ENCODE measurements at regions not wholly inside any gene's neighbourhood (a gene's known extent, or its start where the extent isn't known, plus 50 kb on each side); places are given as distances from the start of the nearest gene placed in this dataset.
A peak's percentile ranks its signal among the peaks of the same experiment; 100 is the strongest.
"Not testable (repeated sequence)": the region's sequence is repeated elsewhere in the genome, so short reads cannot be mapped to it uniquely, and the experiment has no call there.

DNA sequence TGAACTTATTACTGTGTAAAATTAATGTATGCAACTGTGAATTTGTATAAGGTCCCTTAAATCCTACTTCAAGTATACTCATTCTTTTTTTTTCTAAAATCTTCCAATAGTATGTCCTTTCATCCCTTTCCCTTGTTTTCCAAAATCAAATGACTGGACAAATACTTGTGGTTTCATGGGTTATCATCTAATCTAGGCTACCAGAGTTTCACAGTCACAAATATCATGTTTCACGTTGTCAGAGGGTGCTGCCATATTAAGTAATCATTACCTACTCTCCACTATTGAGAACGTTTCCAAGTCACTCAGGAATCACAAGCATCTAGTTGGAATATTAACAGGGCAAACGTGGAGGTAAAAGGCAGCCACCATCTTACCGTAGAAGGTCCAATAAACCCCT is 1235.0 kb upstream of the TENM3 start:
- TF ChIP-seq, protein P1, sequence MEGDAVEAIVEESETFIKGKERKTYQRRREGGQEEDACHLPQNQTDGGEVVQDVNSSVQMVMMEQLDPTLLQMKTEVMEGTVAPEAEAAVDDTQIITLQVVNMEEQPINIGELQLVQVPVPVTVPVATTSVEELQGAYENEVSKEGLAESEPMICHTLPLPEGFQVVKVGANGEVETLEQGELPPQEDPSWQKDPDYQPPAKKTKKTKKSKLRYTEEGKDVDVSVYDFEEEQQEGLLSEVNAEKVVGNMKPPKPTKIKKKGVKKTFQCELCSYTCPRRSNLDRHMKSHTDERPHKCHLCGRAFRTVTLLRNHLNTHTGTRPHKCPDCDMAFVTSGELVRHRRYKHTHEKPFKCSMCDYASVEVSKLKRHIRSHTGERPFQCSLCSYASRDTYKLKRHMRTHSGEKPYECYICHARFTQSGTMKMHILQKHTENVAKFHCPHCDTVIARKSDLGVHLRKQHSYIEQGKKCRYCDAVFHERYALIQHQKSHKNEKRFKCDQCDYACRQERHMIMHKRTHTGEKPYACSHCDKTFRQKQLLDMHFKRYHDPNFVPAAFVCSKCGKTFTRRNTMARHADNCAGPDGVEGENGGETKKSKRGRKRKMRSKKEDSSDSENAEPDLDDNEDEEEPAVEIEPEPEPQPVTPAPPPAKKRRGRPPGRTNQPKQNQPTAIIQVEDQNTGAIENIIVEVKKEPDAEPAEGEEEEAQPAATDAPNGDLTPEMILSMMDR (IDR thresholded peaks at IDR 0.05; ENCODE audit: low read length, missing control alignments), result no peak
- H3K4me3 ChIP-seq (replicated peaks; ENCODE audit: low read depth, low read length), result no peak overlapping the region
- DNase-seq (ENCODE audit: low read depth), result peak; percentile 1

- TF ChIP-seq, protein P1 (IDR thresholded peaks at IDR 0.05; ENCODE audit: low read length, missing control alignments), result no peak
- no peak overlapping the region for H3K4me3 ChIP-seq (replicated peaks; ENCODE audit: low read depth, low read length)
- DNase-seq (ENCODE audit: low read depth), result no peak
Observed at GRCh38 chr4:181013162-181013561, 1230.0 kb upstream of the TENM3 start.

DNA sequence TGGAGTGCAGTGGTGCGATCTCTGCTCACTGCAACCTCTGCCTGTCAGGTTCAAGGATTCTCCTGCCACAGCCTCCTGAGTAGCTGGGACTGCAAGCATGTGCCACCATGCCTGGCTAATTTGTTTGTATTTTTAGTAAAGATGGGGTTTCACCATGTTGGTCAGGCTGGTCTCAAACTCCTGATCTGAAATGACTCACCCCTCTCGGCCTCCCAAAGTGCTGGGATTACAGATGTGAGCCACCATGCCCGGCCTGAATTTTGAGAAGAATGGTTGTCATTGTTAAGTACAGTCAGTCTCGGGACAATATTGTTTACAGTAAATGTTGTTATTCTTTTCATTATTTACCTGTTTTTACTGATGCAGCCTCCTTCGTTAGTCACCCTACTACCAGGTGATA is 1226.2 kb upstream of the TENM3 start:
- DNase-seq (ENCODE audit: low read depth), result no peak
- TF ChIP-seq, protein P1 (IDR thresholded peaks at IDR 0.05; ENCODE audit: low read length, missing control alignments), result no peak

GRCh38 chr4:181018472-181018871 is 1224.7 kb upstream of the TENM3 start:
- no peak overlapping the region for H3K4me3 ChIP-seq (replicated peaks; ENCODE audit: low read depth, low read length)
- DNase-seq (ENCODE audit: low read depth), result no peak
- TF ChIP-seq, protein P1 (IDR thresholded peaks at IDR 0.05; ENCODE audit: low read length, missing control alignments), result no peak

More for the DNA sequence above, 1226.2 kb upstream of the TENM3 start:
- H3K4me3 ChIP-seq (replicated peaks; ENCODE audit: low read depth, low read length), result no peak overlapping the region

GRCh38 chr4:181018913-181019312 is 1224.3 kb upstream of the TENM3 start:
- H3K4me3 ChIP-seq (replicated peaks; ENCODE audit: low read depth, low read length), result no peak overlapping the region
- no peak for DNase-seq (ENCODE audit: low read depth)
- TF ChIP-seq, protein P1 (IDR thresholded peaks at IDR 0.05; ENCODE audit: low read length, missing control alignments), result no peak

DNA sequence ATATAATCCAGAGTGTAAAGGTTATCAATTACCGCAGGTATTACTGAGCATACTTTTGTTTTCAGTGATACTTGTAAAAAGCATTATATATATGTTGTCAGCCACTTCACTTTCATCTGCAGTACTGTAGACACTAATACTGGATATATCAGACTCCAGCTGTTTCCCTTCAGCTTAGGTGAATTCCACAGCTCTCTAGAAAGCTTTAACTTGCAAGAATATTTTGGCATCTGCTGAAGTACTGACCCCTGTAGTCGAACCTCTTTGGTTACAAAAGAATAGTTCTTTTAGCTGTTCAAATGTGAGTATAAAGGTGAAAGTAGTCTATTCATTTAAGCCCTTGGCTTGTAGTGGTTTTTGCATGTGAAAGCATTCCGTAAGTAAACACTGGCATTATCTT is 1222.7 kb upstream of the TENM3 start:
- TF ChIP-seq, protein P1 (IDR thresholded peaks at IDR 0.05; ENCODE audit: low read length, missing control alignments), result no peak
- no peak overlapping the region for H3K4me3 ChIP-seq (replicated peaks; ENCODE audit: low read depth, low read length)
- no peak for DNase-seq (ENCODE audit: low read depth)

GRCh38 chr4:181021213-181021612 is 1222.0 kb upstream of the TENM3 start:
- no peak for DNase-seq (ENCODE audit: low read depth)
- no peak overlapping the region for H3K4me3 ChIP-seq (replicated peaks; ENCODE audit: low read depth, low read length)
- TF ChIP-seq, protein P1 (IDR thresholded peaks at IDR 0.05; ENCODE audit: low read length, missing control alignments), result no peak

DNA sequence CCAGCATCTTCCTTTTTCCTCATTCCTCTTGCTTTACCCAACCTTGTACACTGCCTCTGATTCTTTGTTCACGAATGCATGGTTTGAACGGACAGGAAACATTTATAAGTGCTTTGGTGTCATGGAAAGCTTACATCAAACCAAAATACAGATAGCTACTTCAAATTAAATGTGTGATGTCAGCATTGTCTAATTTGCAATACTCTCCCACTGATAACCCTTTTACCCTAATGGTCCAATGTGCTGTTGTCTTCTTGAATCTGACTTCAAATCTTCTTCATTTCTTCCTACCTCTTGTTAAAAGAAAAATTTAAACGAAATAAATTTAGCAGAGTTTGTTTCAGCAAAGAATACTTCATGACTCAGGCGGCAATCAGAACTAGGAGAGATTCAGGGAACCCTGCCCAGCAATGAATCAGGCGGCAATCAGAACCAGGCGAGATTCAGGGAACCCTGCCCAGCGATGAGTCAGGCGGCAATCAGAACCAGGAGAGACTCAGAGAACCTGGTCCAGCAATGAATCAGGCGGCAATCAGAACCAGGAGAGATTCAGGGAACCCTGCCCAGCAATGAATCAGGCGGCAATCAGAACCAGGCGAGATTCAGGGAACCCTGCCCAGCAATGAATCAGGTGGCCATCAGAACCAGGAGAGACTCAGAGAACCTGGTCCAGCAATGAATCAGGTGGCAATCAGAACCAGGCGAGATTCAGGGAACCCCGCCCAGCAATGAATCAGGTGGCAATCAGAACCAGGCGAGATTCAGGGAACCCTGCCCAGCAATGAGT is 1212.9 kb upstream of the TENM3 start:
- DNase-seq (ENCODE audit: low read depth), result peak; percentile 21
- H3K4me3 ChIP-seq (replicated peaks; ENCODE audit: low read depth, low read length), result not testable (repeated sequence)
